Hepatocyte (in vitro differentiated cells): ENCODE measurements at regions not wholly inside any gene's neighbourhood (a gene's known extent, or its start where the extent isn't known, plus 50 kb on each side); places are given as distances from the start of the nearest gene placed in this dataset.

Source experiments
- DNase-seq: peaks from one replicate; pipeline ENCODE4 v3.0.0-alpha.2; 2016; ENCODE audit warnings: low spot score
- H2AFZ ChIP-seq: fragments of 200-600 bp; sonication (generic); 2 replicates; pipeline ENCODE4 v1.6.0; 2016; ENCODE audit warnings: antibody characterized with exemption, mild to moderate bottlenecking
- H3K27ac ChIP-seq: fragments of 200-600 bp; sonication (generic); 2 replicates; pipeline ENCODE4 v1.5.1; 2016; ENCODE audit warnings: mild to moderate bottlenecking
- H3K27me3 ChIP-seq: fragments of 200-600 bp; sonication (generic); 2 replicates; pipeline ENCODE4 v1.6.1; 2016
- H3K36me3 ChIP-seq: fragments of 200-600 bp; sonication (generic); replicated peaks from 2 replicates; pipeline ENCODE4 v1.5.1; 2016; ENCODE audit warnings: low read depth; ENCODE audit not compliant: insufficient read depth
- H3K4me1 ChIP-seq: fragments of 200-600 bp; sonication (generic); 2 replicates; pipeline ENCODE4 v1.5.1; 2016; ENCODE audit warnings: mild to moderate bottlenecking, moderate library complexity; ENCODE audit not compliant: insufficient read depth
- H3K4me2 ChIP-seq: fragments of 200-600 bp; sonication (generic); 2 replicates; pipeline ENCODE4 v1.6.0; 2016
- H3K4me3 ChIP-seq: fragments of 200-600 bp; sonication (generic); 2 replicates; pipeline ENCODE4 v1.5.1; 2016; ENCODE audit warnings: mild to moderate bottlenecking
- H3K79me2 ChIP-seq: fragments of 200-600 bp; sonication (generic); 2 replicates; pipeline ENCODE4 v1.6.0; 2017; ENCODE audit warnings: mild to moderate bottlenecking
- H3K9me2 ChIP-seq: fragments of 200-600 bp; sonication (generic); replicated peaks from 2 replicates; pipeline ENCODE4 v1.6.0; 2017; ENCODE audit warnings: mild to moderate bottlenecking; ENCODE audit not compliant: insufficient read depth
- H3K9me3 ChIP-seq: fragments of 200-600 bp; sonication (generic); 2 replicates; pipeline ENCODE4 v1.5.1; 2016; ENCODE audit warnings: low read depth, mild to moderate bottlenecking
- H4K20me1 ChIP-seq: fragments of 200-600 bp; sonication (generic); 2 replicates; pipeline ENCODE4 v1.6.0; 2016; ENCODE audit warnings: mild to moderate bottlenecking; ENCODE audit not compliant: insufficient read depth, poor library complexity, severe bottlenecking
- CTCF ChIP-seq: fragments of 200-600 bp; sonication (generic); IDR thresholded peaks from 2 replicates; pipeline ENCODE4 v1.5.1; 2016; ENCODE audit warnings: antibody characterized with exemption, mild to moderate bottlenecking; ENCODE audit not compliant: poor library complexity
- EZH2 ChIP-seq: fragments of 200-600 bp; sonication (generic); IDR thresholded peaks from 2 replicates; pipeline ENCODE4 v1.6.1; 2016; ENCODE audit warnings: antibody characterized with exemption, mild to moderate bottlenecking, borderline replicate concordance
- EZH2phosphoT487 ChIP-seq: fragments of 200-600 bp; sonication (generic); IDR thresholded peaks from one replicate; pipeline ENCODE4 v1.6.1; 2018; ENCODE audit warnings: antibody characterized with exemption, mild to moderate bottlenecking, low read depth, moderate library complexity; ENCODE audit not compliant: unreplicated experiment, severe bottlenecking
- WGBS: methylation state at CpG from one replicate; pipeline ENCODE4 v1.1.6; 2016; ENCODE audit warnings: low lambda C conversion rate; ENCODE audit errors: missing lambda C conversion rate; 5-methylcytosine and 5-hydroxymethylcytosine counted together

GRCh38 chr18:24674200-24674599, 213.8 kb downstream of the HRH4 start:
- Histone ChIP-seq H3K9me2 (no peaks in the 10 kb centered on the region), H4K20me1 (no peaks in the 10 kb centered on the region), H3K79me2 (no peaks in the 10 kb centered on the region), H3K4me1 (no peaks in the 10 kb centered on the region), H3K4me2 (no peak overlapping the region), H3K27ac (no peak overlapping the region), H3K27me3 (no peaks in the 10 kb centered on the region), H3K4me3 (no peak overlapping the region), H3K9me3 (no peaks in the 10 kb centered on the region), H3K36me3 (no peaks in the 10 kb centered on the region), H2AFZ (no peak overlapping the region)
- DNase-seq, result no peak
- TF ChIP-seq CTCF, result no peak
- TF ChIP-seq EZH2, result no peak
- TF ChIP-seq EZH2phosphoT487, result no peak
- 91% methylated on average over 4 of the region's 4 CpGs for WGBS

GRCh38 chr18:24674605-24675004, 214.2 kb downstream of the HRH4 start:
- TF ChIP-seq EZH2phosphoT487, result no peak
- no peak for TF ChIP-seq CTCF
- TF ChIP-seq EZH2, result no peak
- 84% methylated on average over 3 of the region's 3 CpGs for WGBS
- no peaks in the 10 kb centered on the region for H3K36me3 ChIP-seq
- no peaks in the 10 kb centered on the region for H3K9me3 ChIP-seq
- no peaks in the 10 kb centered on the region for H3K9me2 ChIP-seq
- no peak overlapping the region for H3K4me2 ChIP-seq
- no peak overlapping the region for H3K27ac ChIP-seq
- no peaks in the 10 kb centered on the region for H3K27me3 ChIP-seq
- no peaks in the 10 kb centered on the region for H3K79me2 ChIP-seq
- no peaks in the 10 kb centered on the region for H4K20me1 ChIP-seq
- H3K4me1 ChIP-seq, result no peaks in the 10 kb centered on the region
- no peak for DNase-seq
- no peak overlapping the region for H2AFZ ChIP-seq
- H3K4me3 ChIP-seq, result no peak overlapping the region

DNA sequence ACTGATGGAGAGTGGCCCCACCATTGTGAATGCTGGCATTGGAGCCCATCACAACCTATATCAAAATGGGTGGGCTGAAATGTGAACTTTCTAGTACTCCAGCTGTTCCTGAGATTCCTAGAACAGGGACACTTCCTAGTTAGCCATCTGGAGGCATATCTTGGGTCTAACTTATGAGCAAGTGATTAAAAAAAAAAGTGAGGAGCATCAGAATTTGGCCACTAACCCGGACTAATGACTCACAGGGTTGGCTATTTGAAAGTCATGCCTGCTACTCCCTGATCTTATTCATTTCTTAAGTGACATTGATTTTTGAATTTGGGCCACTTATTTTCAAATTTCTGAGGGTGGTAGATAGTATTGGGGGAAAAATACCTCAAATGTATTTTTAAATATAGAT, 216.6 kb downstream of the HRH4 start:
- no peaks in the 10 kb centered on the region for H4K20me1 ChIP-seq
- 100% methylated on average over 1 of the region's 1 CpG for WGBS
- no peaks in the 10 kb centered on the region for H3K27me3 ChIP-seq
- no peak for DNase-seq
- no peaks in the 10 kb centered on the region for H3K9me2 ChIP-seq
- no peak overlapping the region for H2AFZ ChIP-seq
- no peaks in the 10 kb centered on the region for H3K36me3 ChIP-seq
- H3K27ac ChIP-seq, result no peak overlapping the region
- H3K4me3 ChIP-seq, result no peak overlapping the region
- no peaks in the 10 kb centered on the region for H3K79me2 ChIP-seq
- H3K4me2 ChIP-seq, result no peak overlapping the region
- no peaks in the 10 kb centered on the region for H3K9me3 ChIP-seq
- H3K4me1 ChIP-seq, result no peaks in the 10 kb centered on the region
- no peak for TF ChIP-seq CTCF
- TF ChIP-seq EZH2, result no peak
- no peak for TF ChIP-seq EZH2phosphoT487

DNA sequence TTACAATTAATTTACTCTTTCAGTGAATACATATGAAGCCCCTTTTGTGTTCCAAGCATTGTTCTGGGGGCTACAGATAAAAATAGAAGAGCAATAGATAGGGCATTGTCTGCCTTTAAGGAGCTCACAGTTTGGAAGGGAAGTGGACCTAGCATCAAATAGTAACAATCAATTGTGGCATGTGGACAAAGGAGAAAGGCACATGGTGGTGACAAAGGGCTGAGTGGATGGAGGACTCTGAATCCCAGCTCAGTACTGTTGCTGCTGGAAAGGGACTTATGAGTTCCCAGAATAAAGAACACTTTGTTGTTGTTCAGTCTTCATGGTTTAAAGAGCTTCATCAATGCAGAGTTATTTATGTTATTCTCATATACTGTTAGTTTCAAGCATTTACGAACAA, 217.7 kb downstream of the HRH4 start:
- Histone ChIP-seq H3K9me3 (no peaks in the 10 kb centered on the region), H3K4me3 (no peak overlapping the region), H3K4me1 (no peaks in the 10 kb centered on the region), H2AFZ (no peak overlapping the region), H3K27ac (no peak overlapping the region), H3K79me2 (no peaks in the 10 kb centered on the region), H3K4me2 (no peak overlapping the region), H3K27me3 (no peaks in the 10 kb centered on the region), H4K20me1 (no peaks in the 10 kb centered on the region), H3K9me2 (no peaks in the 10 kb centered on the region), H3K36me3 (no peaks in the 10 kb centered on the region)
- TF ChIP-seq EZH2 (no peak), EZH2phosphoT487 (no peak), CTCF (no peak)
- no peak for DNase-seq
- WGBS, result 93% methylated on average over 1 of the region's 1 CpG
